GM19240 (cell line): ENCODE measurements at regions not wholly inside any gene's neighbourhood (a gene's known extent, or its start where the extent isn't known, plus 50 kb on each side); places are given as distances from the start of the nearest gene placed in this dataset.

Experiments used
- DNase-seq: peaks from one replicate; pipeline ENCODE4 v3.0.0; 2011; ENCODE audit warnings: low spot score; ENCODE audit not compliant: insufficient read length

DNA sequence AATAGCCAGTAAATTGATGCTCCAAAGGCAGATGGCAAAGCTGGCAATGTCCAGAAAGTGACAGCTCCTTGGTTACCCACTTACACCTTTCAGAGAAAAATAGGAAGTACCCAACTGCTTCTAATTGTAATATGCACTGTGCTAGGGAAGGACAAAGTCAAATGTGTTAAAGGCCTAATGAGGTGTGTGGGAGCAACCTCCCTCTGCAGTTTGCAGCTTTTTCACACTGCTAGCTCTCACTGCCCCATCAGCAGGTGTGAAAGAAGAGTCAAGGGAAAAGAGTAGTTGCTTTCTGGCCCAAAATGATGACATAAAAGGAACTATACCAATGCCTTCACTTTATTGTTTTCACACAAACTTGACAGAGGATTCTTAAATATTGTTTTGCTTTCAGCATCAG is 284.1 kb upstream of the SETBP1 start:
- DNase-seq: no peak

- no peak for DNase-seq
Measured at GRCh38 chr18:44409071-44409470, 271.6 kb upstream of the SETBP1 start.

- no peak for DNase-seq
Measured at GRCh38 chr18:44409515-44409914, 271.2 kb upstream of the SETBP1 start.

DNA sequence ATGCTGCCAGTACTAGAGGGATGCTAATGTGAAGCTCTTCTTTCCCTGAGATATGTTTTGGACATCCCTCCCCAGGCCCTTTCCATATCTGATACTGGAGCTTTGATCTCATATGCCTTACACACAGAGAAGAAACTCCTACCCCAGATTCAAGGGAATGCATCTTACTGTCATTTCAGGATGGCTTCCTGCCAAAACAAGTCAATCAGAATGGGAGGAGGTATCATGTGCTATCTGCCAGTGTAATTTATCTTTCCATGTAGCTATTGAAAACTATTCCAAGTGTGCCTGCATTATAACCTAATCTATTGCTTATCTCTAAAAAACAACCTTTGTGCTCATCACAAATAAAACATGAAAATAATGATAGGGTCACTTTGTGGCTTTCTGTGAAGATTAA is 269.9 kb upstream of the SETBP1 start:
- DNase-seq: no peak

DNA sequence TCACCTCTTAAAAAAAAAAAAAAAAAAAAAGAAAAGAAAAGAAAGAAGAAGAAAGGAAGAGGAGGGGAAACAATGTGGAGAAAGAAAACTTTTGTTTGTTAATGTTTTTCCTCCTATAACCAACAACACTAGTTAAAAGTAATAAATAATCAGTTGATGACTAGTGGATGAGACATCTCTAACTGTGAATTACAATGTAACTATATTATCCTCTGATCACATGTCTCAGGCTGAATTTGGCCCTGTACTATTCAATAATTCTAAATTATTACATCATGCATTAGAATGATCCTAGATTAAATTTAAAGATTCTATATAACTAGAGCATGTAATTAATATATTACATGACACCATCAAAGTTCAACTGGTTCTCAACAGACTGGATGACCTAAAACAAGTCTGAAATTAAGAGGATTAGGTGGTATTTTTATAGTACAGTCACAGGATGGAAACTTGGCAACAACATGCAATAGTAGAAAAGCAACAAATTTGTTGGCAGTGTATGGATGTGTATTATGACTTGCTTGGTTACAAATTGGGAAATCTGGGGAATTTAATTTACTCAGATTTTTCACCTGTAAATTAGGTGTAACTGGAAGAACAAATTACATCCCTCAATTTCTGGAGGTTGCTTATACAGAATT is 269.3 kb upstream of the SETBP1 start:
- no peak for DNase-seq

- no peak for DNase-seq
Measured at GRCh38 chr18:44411976-44412375, 268.7 kb upstream of the SETBP1 start.

GRCh38 chr18:44423814-44424644 is 256.7 kb upstream of the SETBP1 start:
- DNase-seq: no peak

DNA sequence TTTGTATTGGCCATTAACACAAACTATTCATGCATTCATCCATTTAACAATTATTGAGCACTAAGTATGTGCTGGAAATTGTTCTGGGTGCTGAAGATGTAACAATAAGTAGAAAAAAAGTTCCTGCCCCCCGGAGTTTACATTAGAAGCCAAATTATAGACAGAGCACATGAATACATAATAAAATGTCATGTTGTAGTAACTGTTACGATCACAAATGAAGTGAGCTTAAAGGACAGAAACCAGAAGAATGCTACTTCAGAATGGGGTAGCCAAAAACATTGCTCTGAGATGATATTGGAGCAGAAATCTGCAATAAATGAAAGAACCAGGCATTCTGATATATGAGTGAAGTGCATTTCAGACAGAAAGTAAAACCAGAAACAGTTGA is 256.0 kb upstream of the SETBP1 start:
- DNase-seq: no peak

GRCh38 chr18:44425161-44425560 is 255.5 kb upstream of the SETBP1 start:
- DNase-seq: no peak

GRCh38 chr18:44437603-44438002 is 243.1 kb upstream of the SETBP1 start:
- no peak for DNase-seq

- no peak for DNase-seq
Measured at GRCh38 chr18:44450226-44450625, 230.5 kb upstream of the SETBP1 start.

GRCh38 chr18:44452346-44452745 is 228.3 kb upstream of the SETBP1 start:
- no peak for DNase-seq

DNA sequence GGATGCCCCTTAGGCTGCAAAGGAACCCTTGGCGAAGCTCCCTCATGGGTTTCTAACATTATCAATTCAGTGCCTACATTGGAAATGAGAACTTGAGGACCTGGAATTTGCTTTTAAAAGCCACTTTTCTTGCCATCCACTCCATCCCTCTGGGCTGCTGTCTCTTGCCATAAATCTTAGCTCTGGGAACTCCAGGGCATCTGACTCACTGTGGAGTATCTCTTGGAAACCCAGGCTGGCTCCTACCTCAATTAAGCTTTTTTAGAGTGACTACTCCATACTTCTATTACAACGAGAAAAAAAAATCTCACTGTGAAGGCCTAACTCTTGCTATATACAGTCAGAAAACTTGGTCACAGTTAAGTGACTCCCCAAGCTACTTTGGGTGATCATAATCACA is 227.2 kb upstream of the SETBP1 start:
- DNase-seq: no peak

DNA sequence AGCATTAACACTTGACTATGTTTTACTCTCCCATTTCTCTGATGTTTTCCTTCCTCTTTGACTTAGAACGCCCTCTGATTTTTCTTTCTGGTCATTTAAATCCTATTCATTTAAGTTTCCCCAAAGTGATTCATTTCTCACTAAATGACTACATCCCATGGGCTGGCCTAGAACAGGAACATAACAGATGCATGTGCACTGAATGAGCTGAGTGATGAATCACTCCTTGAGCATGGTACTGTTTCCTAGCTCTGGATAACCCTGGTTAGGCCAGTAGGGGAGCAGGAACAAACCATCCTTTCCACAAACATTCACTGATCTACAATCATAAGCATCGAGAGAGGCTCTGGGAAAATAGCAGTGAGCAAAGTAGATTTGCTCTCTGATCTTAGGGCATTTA is 221.9 kb upstream of the SETBP1 start:
- no peak for DNase-seq

GRCh38 chr18:44464398-44465180 is 216.1 kb upstream of the SETBP1 start:
- no peak for DNase-seq

DNA sequence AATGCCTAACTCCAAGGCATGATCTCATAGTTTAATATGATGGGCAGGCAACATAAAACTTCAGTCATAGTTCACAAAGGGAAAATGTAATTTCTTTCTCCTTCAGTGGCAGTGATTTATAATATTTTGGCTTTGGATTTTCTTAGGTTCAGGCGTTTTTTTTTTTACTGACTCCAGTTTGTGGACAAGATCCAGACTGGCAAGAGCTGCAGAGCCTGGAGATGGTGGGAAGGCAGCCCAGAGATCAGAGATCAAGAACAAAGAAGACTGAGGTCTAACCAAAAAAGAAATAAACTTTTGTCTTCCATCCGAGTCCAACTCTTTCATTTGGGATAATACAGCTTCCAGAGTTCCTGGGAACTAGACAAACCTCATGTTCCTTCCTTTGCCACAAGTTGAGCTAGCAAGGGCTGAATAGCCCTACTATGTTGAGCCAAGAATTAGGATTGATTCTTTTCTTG is 215.3 kb upstream of the SETBP1 start:
- DNase-seq: no peak

GRCh38 chr18:44466997-44467396 is 213.7 kb upstream of the SETBP1 start:
- DNase-seq: no peak

DNA sequence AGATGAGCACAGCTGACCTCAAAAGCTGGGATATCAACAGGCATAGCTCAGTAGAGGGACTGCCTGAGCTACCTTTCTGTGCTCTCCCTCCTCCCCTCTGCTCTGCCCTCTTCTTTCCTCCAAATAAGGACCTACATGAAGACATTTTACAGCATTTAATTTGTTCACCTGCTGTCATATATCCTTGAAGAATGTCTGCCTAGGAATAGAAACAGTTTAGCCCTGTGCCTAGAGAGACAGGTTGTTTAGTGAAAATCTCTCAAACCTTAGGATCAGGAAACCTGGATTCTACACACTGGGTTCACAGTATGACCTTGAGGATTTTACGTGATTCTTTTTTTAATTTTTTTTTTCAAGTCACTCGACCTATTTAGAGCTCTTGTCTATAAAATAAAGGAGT is 213.0 kb upstream of the SETBP1 start:
- DNase-seq: no peak

DNA sequence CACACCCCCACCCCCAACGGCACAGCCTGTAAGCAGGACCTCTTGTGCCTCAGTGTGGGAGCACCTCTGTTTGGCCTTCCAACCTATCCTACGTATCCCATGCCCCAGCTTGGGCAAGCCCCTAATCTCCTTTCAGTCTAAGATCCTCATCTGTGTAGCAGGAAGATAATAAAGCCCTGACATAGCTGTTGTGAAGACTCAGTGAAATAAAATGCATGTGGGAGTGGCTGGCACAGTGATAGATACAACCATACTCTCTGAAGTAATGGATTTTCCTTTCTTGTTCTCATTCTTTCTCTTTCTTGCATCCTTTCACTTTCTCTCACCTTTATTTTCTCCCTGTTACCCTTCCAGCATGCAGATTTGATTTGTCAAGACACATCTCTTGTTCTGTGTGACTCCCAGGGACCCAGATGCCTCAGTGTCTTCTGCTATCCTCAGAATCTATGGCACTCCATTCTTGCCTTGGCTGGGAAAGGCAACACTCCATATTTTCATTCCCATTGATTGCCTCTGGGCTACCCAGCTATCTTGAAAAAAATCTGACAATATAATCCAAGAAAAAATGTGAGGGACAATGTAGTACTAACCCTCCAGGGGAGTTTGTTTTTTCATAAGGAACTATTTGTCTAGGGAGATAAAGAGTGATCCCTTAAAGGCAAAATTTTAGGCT is 207.2 kb upstream of the SETBP1 start:
- no peak for DNase-seq

DNA sequence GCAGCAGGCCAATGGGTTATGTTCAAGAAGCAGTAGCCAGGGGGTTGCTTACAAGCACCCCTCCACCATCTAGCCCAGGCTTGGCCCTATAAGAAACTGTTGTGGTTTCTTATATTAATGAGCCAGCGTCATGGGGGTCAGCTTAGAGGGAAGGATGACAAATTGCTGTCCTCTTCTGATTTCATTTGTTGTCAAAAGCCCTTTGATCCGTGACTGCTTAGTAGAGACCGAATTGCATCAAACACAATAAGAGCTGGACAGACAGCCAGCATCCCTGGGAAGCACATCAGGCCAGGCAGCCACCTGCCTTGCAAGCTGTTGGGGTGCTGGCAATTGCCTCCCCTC is 206.6 kb upstream of the SETBP1 start:
- no peak for DNase-seq

DNA sequence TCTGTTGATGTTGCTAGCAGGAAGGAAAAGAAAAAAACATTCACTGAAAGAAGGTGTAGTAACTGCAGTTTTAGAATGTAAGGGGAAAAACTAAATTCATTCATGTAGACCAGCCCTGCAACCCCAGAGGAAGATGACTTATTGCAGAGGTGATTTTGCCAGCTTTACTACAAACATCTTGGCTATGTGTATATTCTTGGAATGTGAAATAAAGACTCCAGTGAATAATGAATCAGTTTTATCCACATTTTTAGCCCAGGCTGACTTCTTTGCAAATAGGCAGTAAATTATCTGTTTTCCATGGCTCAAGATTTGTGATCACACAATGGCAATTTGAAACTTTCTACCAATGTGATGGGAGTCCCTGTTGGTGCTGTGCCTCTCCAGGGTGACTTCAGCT is 206.1 kb upstream of the SETBP1 start:
- DNase-seq: no peak

GRCh38 chr18:44482761-44483160 is 197.9 kb upstream of the SETBP1 start:
- no peak for DNase-seq
